GM18526 (cell line): ENCODE measurements at regions not wholly inside any gene's neighbourhood (a gene's known extent, or its start where the extent isn't known, plus 50 kb on each side); places are given as distances from the start of the nearest gene placed in this dataset.

ENCODE experiments used
- POLR2A ChIP-seq: IDR thresholded peaks from 3 replicates; pipeline ENCODE4 v1.6.1; 2011; ENCODE audit not compliant: insufficient read length; ENCODE audit errors: extremely low read depth

DNA sequence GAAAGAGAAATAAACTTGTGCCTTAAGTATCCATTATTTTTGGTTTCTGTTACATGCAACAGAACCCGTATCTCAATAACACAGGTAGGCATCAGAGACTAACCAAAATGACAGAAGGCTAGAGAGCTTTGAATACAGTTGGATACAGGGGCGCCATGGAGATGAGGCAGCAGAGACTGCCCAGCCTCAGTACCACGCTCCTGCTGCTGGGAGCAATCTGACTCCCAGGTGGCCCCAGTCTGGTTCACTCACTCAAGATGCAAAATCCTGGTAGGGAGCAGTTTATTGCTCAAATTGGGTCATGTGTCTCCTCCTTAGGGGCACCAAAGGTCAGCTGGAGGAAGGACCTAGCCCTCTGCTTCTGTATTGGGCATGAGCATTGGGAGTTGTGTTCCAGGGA, 218.9 kb downstream of the USP22 start:
- no peak for TF ChIP-seq POLR2A

GRCh38 chr17:20825539-20825938, 217.3 kb downstream of the USP22 start:
- TF ChIP-seq POLR2A, result no peak

GRCh38 chr17:20852239-20852989, 190.4 kb downstream of the USP22 start:
- TF ChIP-seq POLR2A, result no peak

- no peak for TF ChIP-seq POLR2A
These were observed 189.8 kb downstream of the USP22 start for GRCh38 chr17:20852990-20853370.

- no peak for TF ChIP-seq POLR2A
These were observed 152.5 kb downstream of the USP22 start for GRCh38 chr17:20890338-20890737.

- TF ChIP-seq POLR2A, result no peak
These were observed 146.6 kb downstream of the USP22 start for GRCh38 chr17:20896153-20896649.

DNA sequence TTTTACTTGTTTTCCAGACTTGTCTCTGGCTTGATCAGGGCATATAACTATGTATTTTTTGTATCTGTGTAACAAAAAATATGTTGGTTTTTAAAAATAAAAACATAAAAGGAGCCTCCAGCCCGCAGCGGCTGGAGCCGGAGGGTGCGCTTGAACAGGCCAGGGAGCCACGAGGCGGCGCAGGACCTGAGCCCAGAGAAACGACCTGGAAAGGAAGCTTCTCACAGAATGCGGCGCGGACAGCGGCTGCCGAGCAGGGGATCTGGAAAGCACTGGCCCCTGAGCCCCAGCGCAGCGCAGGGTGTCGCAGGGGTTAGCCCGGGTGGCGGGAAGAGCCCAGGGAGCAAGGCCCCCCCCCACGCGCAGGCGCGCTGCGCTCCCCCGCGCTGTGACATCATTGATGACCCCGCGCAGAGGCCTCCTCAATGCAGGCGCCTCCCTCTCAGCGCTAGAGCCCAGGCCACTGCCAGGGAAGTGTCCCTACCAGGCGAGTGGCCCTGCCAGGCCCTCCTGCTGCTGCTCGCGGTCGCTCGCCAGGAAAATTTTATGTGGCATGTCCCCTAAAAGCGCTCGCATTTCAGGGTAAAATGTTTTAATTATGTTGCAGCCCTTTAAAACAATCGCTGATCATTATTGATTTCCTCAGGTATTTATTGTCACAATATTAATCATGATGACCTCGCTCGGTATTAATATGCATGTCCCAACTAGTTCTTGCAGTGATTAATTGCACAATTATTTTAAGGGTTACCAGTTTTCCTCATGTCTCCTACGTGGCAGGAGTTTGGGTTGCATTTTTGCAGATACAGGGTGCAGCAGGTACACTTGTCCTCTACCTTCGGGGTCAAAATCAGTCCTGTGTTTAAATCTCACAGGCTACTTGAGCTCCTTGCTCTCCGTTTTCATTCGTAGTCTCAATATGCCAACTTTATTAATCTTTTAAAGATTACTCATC, 134.2 kb downstream of the USP22 start:
- TF ChIP-seq POLR2A, result peak; percentile 36

DNA sequence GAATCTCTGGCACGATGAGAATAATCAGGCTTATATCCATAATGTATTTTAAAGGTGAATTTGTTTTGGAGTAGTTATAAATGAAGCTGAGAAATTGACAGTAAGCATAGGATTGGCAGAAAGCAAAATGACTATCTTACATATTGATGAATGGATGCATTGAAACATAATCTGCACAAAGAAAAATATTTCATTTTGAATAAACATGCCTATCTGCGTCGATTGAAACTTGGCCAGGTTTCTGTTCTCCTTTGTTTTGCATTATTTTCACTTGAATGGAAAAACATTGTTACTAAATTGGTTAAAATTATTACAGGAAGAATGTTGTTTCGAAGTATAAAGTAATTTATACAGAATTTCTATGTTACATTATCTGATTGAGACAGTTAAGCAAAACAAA, 128.2 kb downstream of the USP22 start:
- no peak for TF ChIP-seq POLR2A

- TF ChIP-seq POLR2A, result no peak
These were observed 126.4 kb downstream of the USP22 start for GRCh38 chr17:20916383-20916782.

GRCh38 chr17:20920095-20920814, 122.6 kb downstream of the USP22 start:
- no peak for TF ChIP-seq POLR2A

DNA sequence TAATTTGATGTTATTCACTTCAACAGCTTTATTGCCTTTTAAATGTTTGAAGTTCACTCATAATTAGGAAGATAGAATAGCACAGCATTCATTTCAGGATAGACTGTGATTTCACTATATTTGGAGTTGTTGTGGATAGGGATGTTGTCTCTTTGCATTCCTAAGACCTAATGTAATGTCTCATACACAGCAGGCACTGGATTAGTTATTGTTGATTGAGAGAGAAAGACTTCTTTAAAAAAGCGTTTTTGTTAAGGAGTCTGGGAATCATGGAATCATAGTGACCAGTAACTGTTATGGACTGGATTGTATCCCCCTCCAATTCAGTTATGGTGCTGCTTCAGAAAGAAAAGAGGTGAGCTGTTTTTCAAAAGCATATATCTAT, 122.0 kb downstream of the USP22 start:
- no peak for TF ChIP-seq POLR2A

GRCh38 chr17:20922128-20922670, 120.6 kb downstream of the USP22 start:
- no peak for TF ChIP-seq POLR2A

GRCh38 chr17:20924306-20924705, 118.5 kb downstream of the USP22 start:
- no peak for TF ChIP-seq POLR2A

- TF ChIP-seq POLR2A, result no peak
These were observed 117.7 kb downstream of the USP22 start for GRCh38 chr17:20925091-20925490.

DNA sequence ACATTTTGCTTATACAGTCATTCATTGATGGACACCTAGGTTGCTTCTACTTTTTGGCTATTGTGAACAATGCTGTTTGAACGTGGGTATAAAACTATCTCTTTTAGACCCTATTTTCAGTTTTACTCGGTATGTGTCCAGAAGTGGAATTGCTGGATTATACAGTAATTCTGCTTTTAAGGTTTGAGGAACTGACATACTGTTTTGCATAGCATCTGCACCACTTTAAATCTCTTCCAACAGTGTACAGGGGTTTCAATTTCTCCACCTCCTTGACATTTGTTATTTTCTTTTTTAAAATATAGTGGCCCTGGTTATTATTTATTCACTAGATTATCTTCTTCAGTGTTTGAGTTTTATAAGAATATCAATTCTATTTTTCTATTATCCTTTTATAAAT, 116.9 kb downstream of the USP22 start:
- no peak for TF ChIP-seq POLR2A
